NCI-H2107 treated with DMSO at 0.1 percent for 48 hours (cell line): ENCODE measurements at regions not wholly inside any gene's neighbourhood (a gene's known extent, or its start where the extent isn't known, plus 50 kb on each side); places are given as distances from the start of the nearest gene placed in this dataset.

ENCODE experiments used
- DNase-seq: peaks from one replicate; lab custom pipeline; 2025; ENCODE audit not compliant: unreplicated experiment; lab: John Stamatoyannopoulos, UW

GRCh38 chr3:68062926-68063325, 408.5 kb upstream of the SUCLG2 start:
- DNase-seq: no peak

- no peak for DNase-seq
Observed at GRCh38 chr3:68060910-68061309, 406.5 kb upstream of the SUCLG2 start.

GRCh38 chr3:68060191-68060590, 405.8 kb upstream of the SUCLG2 start:
- no peak for DNase-seq

- no peak for DNase-seq
Observed at GRCh38 chr3:68059628-68060152, 405.3 kb upstream of the SUCLG2 start.

GRCh38 chr3:68057637-68058320, 403.4 kb upstream of the SUCLG2 start:
- DNase-seq: no peak

GRCh38 chr3:68056556-68056955, 402.1 kb upstream of the SUCLG2 start:
- no peak for DNase-seq

- no peak for DNase-seq
Observed at GRCh38 chr3:68055215-68055614, 400.8 kb upstream of the SUCLG2 start.

- DNase-seq: no peak
Observed at GRCh38 chr3:68049776-68050175, 395.4 kb upstream of the SUCLG2 start.

GRCh38 chr3:68045976-68046375, 391.6 kb upstream of the SUCLG2 start:
- no peak for DNase-seq

- no peak for DNase-seq
Observed at GRCh38 chr3:68033867-68034266, 379.5 kb upstream of the SUCLG2 start.

GRCh38 chr3:68032209-68032608, 377.8 kb upstream of the SUCLG2 start:
- DNase-seq: no peak

- no peak for DNase-seq
Observed at GRCh38 chr3:68025189-68025588, 370.8 kb upstream of the SUCLG2 start.

GRCh38 chr3:68019876-68020275, 365.5 kb upstream of the SUCLG2 start:
- DNase-seq: no peak

GRCh38 chr3:68018275-68018674, 363.9 kb upstream of the SUCLG2 start:
- DNase-seq: no peak

- DNase-seq: no peak
Observed at GRCh38 chr3:68017069-68017468, 362.7 kb upstream of the SUCLG2 start.

GRCh38 chr3:68009900-68010299, 355.5 kb upstream of the SUCLG2 start:
- DNase-seq: no peak

- DNase-seq: peak; percentile 18
Observed at GRCh38 chr3:68007621-68008226, 353.3 kb upstream of the SUCLG2 start.

GRCh38 chr3:68006646-68007045, 352.2 kb upstream of the SUCLG2 start:
- DNase-seq: no peak

GRCh38 chr3:68004091-68004490, 349.7 kb upstream of the SUCLG2 start:
- DNase-seq: no peak

GRCh38 chr3:67998281-67998680, 343.9 kb upstream of the SUCLG2 start:
- DNase-seq: no peak

- DNase-seq: no peak
Observed at GRCh38 chr3:67995206-67995605, 340.8 kb upstream of the SUCLG2 start.

- DNase-seq: no peak
Observed at GRCh38 chr3:67986706-67987105, 332.3 kb upstream of the SUCLG2 start.

GRCh38 chr3:67983166-67983565, 328.8 kb upstream of the SUCLG2 start:
- no peak for DNase-seq
